ENCODE measurements at regions not wholly inside any gene's neighbourhood (a gene's known extent, or its start where the extent isn't known, plus 50 kb on each side); places are given as distances from the start of the nearest gene placed in this dataset.

- DNase-seq (ENCODE audit: low read depth, low spot score): no peak
- ChIA-PET POLR2A (no interaction called here), CTCF (no interaction called here)
- no peak for TF ChIP-seq CTCF (IDR thresholded peaks at IDR 0.05; ENCODE audit: insufficient read depth, low read length, missing control alignments)
- no peak overlapping the region for H3K4me3 ChIP-seq (ENCODE audit: low read depth, low read length)
These were observed 127.6 kb downstream of the SLC25A47 start for GRCh38 chr14:100450736-100451135.

DNA sequence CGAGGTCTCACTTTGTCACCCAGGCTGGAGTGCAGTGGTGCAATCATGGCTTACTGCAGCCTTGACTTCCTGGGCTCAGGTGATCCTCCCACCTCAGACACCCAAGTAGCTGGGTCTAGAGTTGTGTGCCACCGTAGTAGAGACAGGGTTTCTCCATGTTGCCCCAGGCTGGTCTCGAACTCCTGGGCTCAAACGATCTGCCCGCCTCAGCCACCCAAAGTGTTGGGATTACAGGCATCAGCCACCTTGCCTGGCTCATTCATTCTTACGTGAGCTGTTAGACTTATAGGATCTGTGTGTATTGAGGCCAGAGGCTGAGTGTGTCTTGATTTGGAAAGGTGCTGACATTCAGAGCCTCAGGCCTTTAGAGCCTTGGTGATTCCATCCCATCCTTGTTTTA lies 128.1 kb downstream of the SLC25A47 start:
- no peak for TF ChIP-seq CTCF (IDR thresholded peaks at IDR 0.05; ENCODE audit: insufficient read depth, low read length, missing control alignments)
- ChIA-PET POLR2A (no interaction called here), CTCF (no interaction called here)
- no peak overlapping the region for H3K4me3 ChIP-seq (ENCODE audit: low read depth, low read length)
- no peak for DNase-seq (ENCODE audit: low read depth, low spot score)

DNA sequence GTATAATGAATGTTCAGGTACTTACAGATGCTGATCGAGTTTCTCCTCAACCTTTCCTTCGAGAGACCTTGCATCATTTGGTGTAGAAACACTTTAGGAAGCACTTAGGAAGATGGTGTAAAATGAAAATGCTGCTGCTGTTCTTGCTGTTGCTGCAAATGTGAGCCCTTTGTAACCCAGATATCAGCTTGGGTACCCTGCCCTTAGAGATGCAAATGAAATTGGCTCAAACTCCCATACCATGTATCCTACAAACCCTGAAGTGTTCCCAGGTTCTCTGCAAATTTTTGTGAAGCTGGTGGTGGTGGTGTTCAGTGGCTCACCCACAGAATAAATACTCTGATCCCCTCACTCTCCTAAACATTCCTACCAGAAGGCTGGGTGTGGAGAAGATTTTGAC lies 130.8 kb downstream of the SLC25A47 start:
- ChIA-PET CTCF (no interaction called here), POLR2A (no interaction called here)
- no peak overlapping the region for H3K4me3 ChIP-seq (ENCODE audit: low read depth, low read length)
- DNase-seq (ENCODE audit: low read depth, low spot score): no peak
- no peak for TF ChIP-seq CTCF (IDR thresholded peaks at IDR 0.05; ENCODE audit: insufficient read depth, low read length, missing control alignments)

DNA sequence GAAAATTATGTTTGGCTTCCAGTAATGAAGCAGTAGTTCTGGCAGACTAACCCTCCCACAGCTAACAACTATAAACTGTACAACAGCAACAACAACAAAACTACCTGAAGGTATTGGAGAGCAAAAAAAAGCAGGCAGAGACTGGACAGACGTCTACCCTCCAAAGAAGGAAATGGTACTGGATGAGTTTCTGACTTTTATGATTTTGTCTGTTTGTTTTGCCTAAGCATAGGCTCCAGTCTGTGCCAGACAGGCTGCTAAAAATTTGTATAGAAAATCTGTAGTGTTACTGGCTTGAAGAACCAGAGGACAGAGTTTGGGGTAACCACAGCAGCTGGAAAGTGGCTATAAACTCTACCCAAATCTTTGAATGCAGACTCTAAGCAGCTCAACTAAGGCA lies 131.3 kb downstream of the SLC25A47 start:
- no peak for TF ChIP-seq CTCF (IDR thresholded peaks at IDR 0.05; ENCODE audit: insufficient read depth, low read length, missing control alignments)
- ChIA-PET CTCF (interaction anchor here (0.9 to 1.0 kb wide), 2 partner anchors 8 to 198 kb away, joined by 3 read pairs; no protein-coding TSS in a partner anchor), POLR2A (no interaction called here)
- DNase-seq (ENCODE audit: low read depth, low spot score): no peak
- H3K4me3 ChIP-seq (ENCODE audit: low read depth, low read length): no peak overlapping the region

- H3K4me3 ChIP-seq (ENCODE audit: low read depth, low read length): no peak overlapping the region
- ChIA-PET CTCF (interaction anchor here (1.1 to 1.6 kb wide), 2 partner anchors 20 to 46 kb away, joined by 3 to 6 read pairs; no protein-coding TSS in a partner anchor), POLR2A (no interaction called here)
- no peak for DNase-seq (ENCODE audit: low read depth, low spot score)
- no peak for TF ChIP-seq CTCF (IDR thresholded peaks at IDR 0.05; ENCODE audit: insufficient read depth, low read length, missing control alignments)
These were observed 123.3 kb downstream of the BEGAIN start for GRCh38 chr14:100463937-100464336.

- no peak for TF ChIP-seq CTCF (IDR thresholded peaks at IDR 0.05; ENCODE audit: insufficient read depth, low read length, missing control alignments)
- ChIA-PET POLR2A (no interaction called here), CTCF (no interaction called here)
- DNase-seq (ENCODE audit: low read depth, low spot score): no peak
- H3K4me3 ChIP-seq (ENCODE audit: low read depth, low read length): no peak overlapping the region
These were observed 120.9 kb downstream of the BEGAIN start for GRCh38 chr14:100466111-100466856.
